ENCODE measurements at regions not wholly inside any gene's neighbourhood (a gene's known extent, or its start where the extent isn't known, plus 50 kb on each side); places are given as distances from the start of the nearest gene placed in this dataset.

GRCh38 chr4:10278071-10278470 is 161.5 kb upstream of the WDR1 start:
- DNase-seq (ENCODE audit: low read depth): no peak
- H3K4me3 ChIP-seq (ENCODE audit: low read length): no peak overlapping the region
- H3K4me1 ChIP-seq (ENCODE audit: control insufficient read depth, insufficient read depth, low read length): no peaks in the 10 kb centered on the region
- no peaks in the 10 kb centered on the region for H3K9me3 ChIP-seq (ENCODE audit: control insufficient read depth, low read length)
- H3K27me3 ChIP-seq (replicated peaks; ENCODE audit: control insufficient read depth, insufficient read depth, low read length): peaks cover 4% of the 10 kb centered on the region
- no peaks in the 10 kb centered on the region for H3K36me3 ChIP-seq (ENCODE audit: control insufficient read depth, insufficient read depth, low read length, severe bottlenecking)
- H3K9ac ChIP-seq (ENCODE audit: low read length): no peak overlapping the region

GRCh38 chr4:10276152-10276551 is 159.6 kb upstream of the WDR1 start:
- DNase-seq (ENCODE audit: low read depth): no peak
- Histone ChIP-seq H3K9me3 (ENCODE audit: control insufficient read depth, low read length) (no peaks in the 10 kb centered on the region), H3K9ac (ENCODE audit: low read length) (no peak overlapping the region), H3K4me3 (ENCODE audit: low read length) (no peak overlapping the region), H3K4me1 (ENCODE audit: control insufficient read depth, insufficient read depth, low read length) (peaks cover 7% of the 10 kb centered on the region), H3K27me3 (replicated peaks; ENCODE audit: control insufficient read depth, insufficient read depth, low read length) (peaks cover 4% of the 10 kb centered on the region), H3K36me3 (ENCODE audit: control insufficient read depth, insufficient read depth, low read length, severe bottlenecking) (no peaks in the 10 kb centered on the region)

- no peaks in the 10 kb centered on the region for H3K9me3 ChIP-seq (ENCODE audit: control insufficient read depth, low read length)
- peaks cover 4% of the 10 kb centered on the region for H3K27me3 ChIP-seq (replicated peaks; ENCODE audit: control insufficient read depth, insufficient read depth, low read length)
- no peak overlapping the region for H3K9ac ChIP-seq (ENCODE audit: low read length)
- no peaks in the 10 kb centered on the region for H3K36me3 ChIP-seq (ENCODE audit: control insufficient read depth, insufficient read depth, low read length, severe bottlenecking)
- no peak for DNase-seq (ENCODE audit: low read depth)
- no peak overlapping the region for H3K4me3 ChIP-seq (ENCODE audit: low read length)
- H3K4me1 ChIP-seq (ENCODE audit: control insufficient read depth, insufficient read depth, low read length): peaks cover 7% of the 10 kb centered on the region
Measured at GRCh38 chr4:10275696-10276095, 159.1 kb upstream of the WDR1 start.

GRCh38 chr4:10273030-10273429 is 156.4 kb upstream of the WDR1 start:
- Histone ChIP-seq H3K27me3 (replicated peaks; ENCODE audit: control insufficient read depth, insufficient read depth, low read length) (peaks cover 12% of the 10 kb centered on the region), H3K9ac (ENCODE audit: low read length) (no peak overlapping the region), H3K4me3 (ENCODE audit: low read length) (no peak overlapping the region), H3K36me3 (ENCODE audit: control insufficient read depth, insufficient read depth, low read length, severe bottlenecking) (no peaks in the 10 kb centered on the region), H3K9me3 (ENCODE audit: control insufficient read depth, low read length) (no peaks in the 10 kb centered on the region), H3K4me1 (ENCODE audit: control insufficient read depth, insufficient read depth, low read length) (peaks cover 7% of the 10 kb centered on the region)
- DNase-seq (ENCODE audit: low read depth): peak; percentile 1

- Histone ChIP-seq H3K4me3 (ENCODE audit: low read length) (no peak overlapping the region), H3K27me3 (replicated peaks; ENCODE audit: control insufficient read depth, insufficient read depth, low read length) (peaks cover 12% of the 10 kb centered on the region), H3K4me1 (ENCODE audit: control insufficient read depth, insufficient read depth, low read length) (peaks cover 7% of the 10 kb centered on the region), H3K36me3 (ENCODE audit: control insufficient read depth, insufficient read depth, low read length, severe bottlenecking) (no peaks in the 10 kb centered on the region), H3K9ac (ENCODE audit: low read length) (no peak overlapping the region), H3K9me3 (ENCODE audit: control insufficient read depth, low read length) (no peaks in the 10 kb centered on the region)
- no peak for DNase-seq (ENCODE audit: low read depth)
Measured at GRCh38 chr4:10272511-10272910, 155.9 kb upstream of the WDR1 start.

- Histone ChIP-seq H3K9ac (ENCODE audit: low read length) (no peak overlapping the region), H3K9me3 (ENCODE audit: control insufficient read depth, low read length) (no peaks in the 10 kb centered on the region), H3K4me3 (ENCODE audit: low read length) (no peak overlapping the region), H3K27me3 (replicated peaks; ENCODE audit: control insufficient read depth, insufficient read depth, low read length) (peaks cover 12% of the 10 kb centered on the region), H3K4me1 (ENCODE audit: control insufficient read depth, insufficient read depth, low read length) (no peaks in the 10 kb centered on the region), H3K36me3 (ENCODE audit: control insufficient read depth, insufficient read depth, low read length, severe bottlenecking) (no peaks in the 10 kb centered on the region)
- DNase-seq (ENCODE audit: low read depth): no peak
Measured at GRCh38 chr4:10267066-10267465, 150.5 kb upstream of the WDR1 start.

GRCh38 chr4:10260777-10261176 is 144.2 kb upstream of the WDR1 start:
- no peaks in the 10 kb centered on the region for H3K36me3 ChIP-seq (ENCODE audit: control insufficient read depth, insufficient read depth, low read length, severe bottlenecking)
- H3K4me1 ChIP-seq (ENCODE audit: control insufficient read depth, insufficient read depth, low read length): no peaks in the 10 kb centered on the region
- H3K9me3 ChIP-seq (ENCODE audit: control insufficient read depth, low read length): no peaks in the 10 kb centered on the region
- H3K27me3 ChIP-seq (replicated peaks; ENCODE audit: control insufficient read depth, insufficient read depth, low read length): peaks cover 19% of the 10 kb centered on the region
- no peak overlapping the region for H3K4me3 ChIP-seq (ENCODE audit: low read length)
- H3K9ac ChIP-seq (ENCODE audit: low read length): no peak overlapping the region
- no peak for DNase-seq (ENCODE audit: low read depth)

GRCh38 chr4:10259976-10260375 is 143.4 kb upstream of the WDR1 start:
- peaks cover 20% of the 10 kb centered on the region for H3K27me3 ChIP-seq (replicated peaks; ENCODE audit: control insufficient read depth, insufficient read depth, low read length)
- H3K4me3 ChIP-seq (ENCODE audit: low read length): no peak overlapping the region
- H3K4me1 ChIP-seq (ENCODE audit: control insufficient read depth, insufficient read depth, low read length): no peaks in the 10 kb centered on the region
- no peak for DNase-seq (ENCODE audit: low read depth)
- H3K9ac ChIP-seq (ENCODE audit: low read length): no peak overlapping the region
- H3K9me3 ChIP-seq (ENCODE audit: control insufficient read depth, low read length): no peaks in the 10 kb centered on the region
- H3K36me3 ChIP-seq (ENCODE audit: control insufficient read depth, insufficient read depth, low read length, severe bottlenecking): no peaks in the 10 kb centered on the region

- H3K9me3 ChIP-seq (ENCODE audit: control insufficient read depth, low read length): no peaks in the 10 kb centered on the region
- H3K4me3 ChIP-seq (ENCODE audit: low read length): no peak overlapping the region
- peaks cover 20% of the 10 kb centered on the region for H3K27me3 ChIP-seq (replicated peaks; ENCODE audit: control insufficient read depth, insufficient read depth, low read length)
- H3K36me3 ChIP-seq (ENCODE audit: control insufficient read depth, insufficient read depth, low read length, severe bottlenecking): no peaks in the 10 kb centered on the region
- no peak overlapping the region for H3K9ac ChIP-seq (ENCODE audit: low read length)
- H3K4me1 ChIP-seq (ENCODE audit: control insufficient read depth, insufficient read depth, low read length): no peaks in the 10 kb centered on the region
- DNase-seq (ENCODE audit: low read depth): no peak
Measured at GRCh38 chr4:10256203-10256602, 139.6 kb upstream of the WDR1 start.

GRCh38 chr4:10253765-10254164 is 137.2 kb upstream of the WDR1 start:
- H3K4me3 ChIP-seq (ENCODE audit: low read length): no peak overlapping the region
- peaks cover 19% of the 10 kb centered on the region for H3K27me3 ChIP-seq (replicated peaks; ENCODE audit: control insufficient read depth, insufficient read depth, low read length)
- no peak for DNase-seq (ENCODE audit: low read depth)
- H3K4me1 ChIP-seq (ENCODE audit: control insufficient read depth, insufficient read depth, low read length): no peaks in the 10 kb centered on the region
- H3K36me3 ChIP-seq (ENCODE audit: control insufficient read depth, insufficient read depth, low read length, severe bottlenecking): no peaks in the 10 kb centered on the region
- H3K9me3 ChIP-seq (ENCODE audit: control insufficient read depth, low read length): no peaks in the 10 kb centered on the region
- no peak overlapping the region for H3K9ac ChIP-seq (ENCODE audit: low read length)

GRCh38 chr4:10245751-10246150 is 129.2 kb upstream of the WDR1 start:
- Histone ChIP-seq H3K9me3 (ENCODE audit: control insufficient read depth, low read length) (no peaks in the 10 kb centered on the region), H3K4me3 (ENCODE audit: low read length) (no peak overlapping the region), H3K4me1 (ENCODE audit: control insufficient read depth, insufficient read depth, low read length) (no peaks in the 10 kb centered on the region), H3K9ac (ENCODE audit: low read length) (no peak overlapping the region), H3K36me3 (ENCODE audit: control insufficient read depth, insufficient read depth, low read length, severe bottlenecking) (no peaks in the 10 kb centered on the region), H3K27me3 (replicated peaks; ENCODE audit: control insufficient read depth, insufficient read depth, low read length) (peaks cover 13% of the 10 kb centered on the region)
- DNase-seq (ENCODE audit: low read depth): no peak

GRCh38 chr4:10243856-10244255 is 127.3 kb upstream of the WDR1 start:
- H3K4me1 ChIP-seq (ENCODE audit: control insufficient read depth, insufficient read depth, low read length): no peaks in the 10 kb centered on the region
- no peaks in the 10 kb centered on the region for H3K9me3 ChIP-seq (ENCODE audit: control insufficient read depth, low read length)
- H3K27me3 ChIP-seq (replicated peaks; ENCODE audit: control insufficient read depth, insufficient read depth, low read length): peaks cover 9% of the 10 kb centered on the region
- H3K9ac ChIP-seq (ENCODE audit: low read length): no peak overlapping the region
- DNase-seq (ENCODE audit: low read depth): no peak
- H3K36me3 ChIP-seq (ENCODE audit: control insufficient read depth, insufficient read depth, low read length, severe bottlenecking): no peaks in the 10 kb centered on the region
- H3K4me3 ChIP-seq (ENCODE audit: low read length): no peak overlapping the region

All from adipocyte (in vitro differentiated cells).